Stimulated activated CD4-positive, alpha-beta T cell treated with anti-CD3 and anti-CD28 coated beads, TNF-alpha, amount 100 ng/mL, for 1 hour (primary cell): ENCODE measurements at regions not wholly inside any gene's neighbourhood (a gene's known extent, or its start where the extent isn't known, plus 50 kb on each side); places are given as distances from the start of the nearest gene placed in this dataset.
A peak's percentile ranks its signal among the peaks of the same experiment; 100 is the strongest.

Experiments
- DNase-seq, 3 donors: peaks; one replicate each; pipeline ENCODE4 v3.0.0-alpha.2; 2020; ENCODE audit warnings: low read depth in 3 of 3, low spot score in 1 of 3

GRCh38 chr12:92615086-92615485, 87.7 kb upstream of the PLEKHG7 start:
- no peak for DNase-seq

- no peak for DNase-seq
Observed at GRCh38 chr12:92614502-92614901, 88.3 kb upstream of the PLEKHG7 start.

GRCh38 chr12:92614001-92614400, 88.8 kb upstream of the PLEKHG7 start:
- DNase-seq: no peak

- DNase-seq: no peak
Observed at GRCh38 chr12:92612611-92613010, 90.2 kb upstream of the PLEKHG7 start.

- DNase-seq: no peak
Observed at GRCh38 chr12:92608151-92609091, 94.4 kb upstream of the PLEKHG7 start.

GRCh38 chr12:92606956-92607355, 95.8 kb upstream of the PLEKHG7 start:
- no peak for DNase-seq

GRCh38 chr12:92605621-92606170, 97.1 kb upstream of the PLEKHG7 start:
- DNase-seq: no peak

GRCh38 chr12:92604786-92605185, 98.0 kb upstream of the PLEKHG7 start:
- no peak for DNase-seq

GRCh38 chr12:92603741-92604432, 98.9 kb upstream of the PLEKHG7 start:
- DNase-seq: no peak

- no peak for DNase-seq
Observed at GRCh38 chr12:92602930-92603623, 99.7 kb upstream of the PLEKHG7 start.

GRCh38 chr12:92602476-92602875, 100.3 kb upstream of the PLEKHG7 start:
- DNase-seq: no peak

- DNase-seq: no peak
Observed at GRCh38 chr12:92601680-92602079, 101.1 kb upstream of the PLEKHG7 start.

GRCh38 chr12:92601176-92601575, 101.6 kb upstream of the PLEKHG7 start:
- DNase-seq: no peak

GRCh38 chr12:92600052-92600451, 102.7 kb upstream of the PLEKHG7 start:
- DNase-seq: no peak

- DNase-seq: no peak
Observed at GRCh38 chr12:92597997-92598396, 104.8 kb upstream of the PLEKHG7 start.

GRCh38 chr12:92597118-92597517, 105.7 kb upstream of the PLEKHG7 start:
- DNase-seq: no peak

GRCh38 chr12:92596383-92596782, 106.4 kb upstream of the PLEKHG7 start:
- no peak for DNase-seq

- no peak for DNase-seq
Observed at GRCh38 chr12:92595663-92596062, 107.1 kb upstream of the PLEKHG7 start.

- peak; percentile 34 to 70 (median 66) for DNase-seq
Observed at GRCh38 chr12:92593734-92594402, 108.9 kb upstream of the PLEKHG7 start.

- no peak for DNase-seq
Observed at GRCh38 chr12:92585115-92585727, 117.6 kb upstream of the PLEKHG7 start.
